Mucosa of gallbladder (tissue), 1 donor: ENCODE measurements at regions not wholly inside any gene's neighbourhood (a gene's known extent, or its start where the extent isn't known, plus 50 kb on each side); places are given as distances from the start of the nearest gene placed in this dataset.

Experiments used
- DNase-seq: peaks from one replicate; pipeline ENCODE4 v3.0.0-alpha.2; 2020; ENCODE audit warnings: low spot score
- donor health status: DM: no; HTN: no; CAD: no.

- no peak for DNase-seq
Observed at GRCh38 chr12:24473097-24473496, 475.8 kb downstream of the BCAT1 start.

GRCh38 chr12:24470050-24470449 lies 478.9 kb downstream of the BCAT1 start:
- no peak for DNase-seq

- no peak for DNase-seq
Observed at GRCh38 chr12:24469089-24469488, 479.8 kb downstream of the BCAT1 start.

GRCh38 chr12:24467226-24467625 lies 481.7 kb downstream of the BCAT1 start:
- DNase-seq: no peak

GRCh38 chr12:24463375-24463774 lies 485.5 kb downstream of the BCAT1 start:
- DNase-seq: no peak

- no peak for DNase-seq
Observed at GRCh38 chr12:24462946-24463345, 486.0 kb downstream of the BCAT1 start.

GRCh38 chr12:24460506-24460905 lies 488.4 kb downstream of the BCAT1 start:
- DNase-seq: no peak

GRCh38 chr12:24460099-24460498 lies 488.8 kb downstream of the BCAT1 start:
- no peak for DNase-seq

GRCh38 chr12:24455811-24456210 lies 493.1 kb downstream of the BCAT1 start:
- no peak for DNase-seq

GRCh38 chr12:24447678-24448077 lies 498.2 kb upstream of the SOX5 start:
- DNase-seq: no peak

- DNase-seq: no peak
Observed at GRCh38 chr12:24446287-24446686, 496.8 kb upstream of the SOX5 start.

GRCh38 chr12:24444634-24445033 lies 495.2 kb upstream of the SOX5 start:
- DNase-seq: no peak

- no peak for DNase-seq
Observed at GRCh38 chr12:24441458-24441857, 492.0 kb upstream of the SOX5 start.

- DNase-seq: no peak
Observed at GRCh38 chr12:24436667-24437066, 487.2 kb upstream of the SOX5 start.

- DNase-seq: no peak
Observed at GRCh38 chr12:24431872-24432271, 482.4 kb upstream of the SOX5 start.

GRCh38 chr12:24427776-24428175 lies 478.3 kb upstream of the SOX5 start:
- no peak for DNase-seq

GRCh38 chr12:24425601-24425970 lies 476.1 kb upstream of the SOX5 start:
- DNase-seq: no peak

- no peak for DNase-seq
Observed at GRCh38 chr12:24424889-24425600, 475.6 kb upstream of the SOX5 start.

GRCh38 chr12:24424376-24424775 lies 474.9 kb upstream of the SOX5 start:
- DNase-seq: no peak

GRCh38 chr12:24423611-24424010 lies 474.1 kb upstream of the SOX5 start:
- no peak for DNase-seq

- no peak for DNase-seq
Observed at GRCh38 chr12:24421759-24422158, 472.3 kb upstream of the SOX5 start.

- no peak for DNase-seq
Observed at GRCh38 chr12:24418157-24418556, 468.7 kb upstream of the SOX5 start.

- DNase-seq: no peak
Observed at GRCh38 chr12:24416423-24417109, 467.1 kb upstream of the SOX5 start.

- no peak for DNase-seq
Observed at GRCh38 chr12:24415934-24416333, 466.5 kb upstream of the SOX5 start.
